Aorta (tissue), 5 donors: ENCODE measurements at regions not wholly inside any gene's neighbourhood (a gene's known extent, or its start where the extent isn't known, plus 50 kb on each side); places are given as distances from the start of the nearest gene placed in this dataset.
"Not testable (repeated sequence)": the region's sequence is repeated elsewhere in the genome, so short reads cannot be mapped to it uniquely, and the experiment has no call there.

Experiments used
- ATAC-seq: fragments of 200-7000 bp; cut with Tn5 transposase; one replicate; pipeline ENCODE4 v1.9.1; 2022; ENCODE audit warnings: moderate library complexity; ENCODE audit not compliant: low FRiP score
- DNase-seq, 2 donors: peaks; one replicate each; pipeline ENCODE4 v3.0.0-alpha.2; 2020
- H3K27ac ChIP-seq, 2 donors: one replicate each; pipeline ENCODE4 v1.5.1; 2013; ENCODE audit warnings: low read length in 2 of 2, mild to moderate bottlenecking in 2 of 2, moderate library complexity in 2 of 2, control low read depth in 1 of 2, inconsistent platforms in 1 of 2, low read depth in 1 of 2
- H3K27me3 ChIP-seq, 2 donors: one replicate each; pipeline ENCODE4 v1.6.1; 2013; ENCODE audit warnings: control low read depth in 1 of 2, low read length in 1 of 2, mild to moderate bottlenecking in 1 of 2, moderate library complexity in 1 of 2; ENCODE audit not compliant: insufficient read depth in 2 of 2, control insufficient read depth in 1 of 2
- H3K36me3 ChIP-seq, 2 donors: one replicate each; pipeline ENCODE4 v1.6.1; 2013; ENCODE audit warnings: control low read depth in 1 of 2, low read length in 1 of 2, mild to moderate bottlenecking in 1 of 2; ENCODE audit not compliant: insufficient read depth in 2 of 2, control insufficient read depth in 1 of 2
- H3K4me1 ChIP-seq, 2 donors: one replicate each; pipeline ENCODE4 v1.6.1; 2013; ENCODE audit warnings: low read length in 2 of 2, control low read depth in 1 of 2, mild to moderate bottlenecking in 1 of 2, moderate library complexity in 1 of 2; ENCODE audit not compliant: insufficient read depth in 2 of 2, control insufficient read depth in 1 of 2
- H3K4me3 ChIP-seq, 2 donors: one replicate each; pipeline ENCODE4 v1.5.1; 2013; ENCODE audit warnings: low read length in 2 of 2, control low read depth in 1 of 2, mild to moderate bottlenecking in 1 of 2
- H3K9me3 ChIP-seq: one replicate; pipeline ENCODE4 v1.6.1; 2013; ENCODE audit warnings: mild to moderate bottlenecking, low read length; ENCODE audit not compliant: control insufficient read depth
- WGBS, 2 donors: extraction: QIAGEN DNeasy Blood & Tissue Kit; methylation state at CpG; one replicate each; pipeline ENCODE4 v1.1.7; 2013; 5-methylcytosine and 5-hydroxymethylcytosine counted together
- intact Hi-C, 2 donors: fragments of 100-400 bp; cut with DNase I; formaldehyde crosslinking; loops; one replicate each; pipeline versions ENCODE4 v1.14.2 to v1.15.0; 2022
- donor health status: healthy with polysubstance abuse.
- donor health status: Bipolar disorder and iron deficiency.
- donor health status: DM: no; HTN: no; CAD: no.
- donor health status: DM: no; HTN: no; CAD: no.
- donor health status: DM: yes; HTN: yes; CAD: no.

- H3K4me1 ChIP-seq, H3K27me3 ChIP-seq, H3K9me3 ChIP-seq, intact Hi-C loops, H3K36me3 ChIP-seq, ATAC-seq, H3K4me3 ChIP-seq, DNase-seq, H3K27ac ChIP-seq: not testable (repeated sequence)
- WGBS, 2 donors, result 92 to 93% methylated on average over 6 of the region's 6 CpGs
Observed at GRCh38 chr12:127048525-127048924, 1218.4 kb upstream of the TMEM132C start.

GRCh38 chr12:127051139-127051538 lies 1215.8 kb upstream of the TMEM132C start:
- Histone ChIP-seq H3K27ac (no peak overlapping the region), H3K4me1 (peaks cover 0 to 1% of the 10 kb centered on the region in 2 donors), H3K4me3 (no peak overlapping the region), H3K9me3 (peaks cover 2% of the 10 kb centered on the region), H3K27me3 (no peaks in the 10 kb centered on the region), H3K36me3 (no peaks in the 10 kb centered on the region)
- 77 to 86% methylated on average over 3 of the region's 3 CpGs for WGBS, 2 donors
- no peak for DNase-seq
- intact Hi-C loops, result no loop called here
- no peak for ATAC-seq

GRCh38 chr12:127052511-127053232 lies 1214.3 kb upstream of the TMEM132C start:
- no peak overlapping the region for H3K4me3 ChIP-seq
- DNase-seq (no peak), ATAC-seq (no peak)
- no peak overlapping the region for H3K27ac ChIP-seq
- H3K4me1 ChIP-seq, result no peaks in the 10 kb centered on the region
- no peaks in the 10 kb centered on the region for H3K36me3 ChIP-seq
- intact Hi-C loops, result no loop called here
- 89 to 90% methylated on average over 7 of the region's 7 CpGs for WGBS, 2 donors
- H3K9me3 ChIP-seq, result peaks cover 2% of the 10 kb centered on the region
- no peaks in the 10 kb centered on the region for H3K27me3 ChIP-seq

- Histone ChIP-seq H3K36me3 (no peaks in the 10 kb centered on the region), H3K4me3 (no peak overlapping the region), H3K27ac (no peak overlapping the region), H3K4me1 (no peaks in the 10 kb centered on the region), H3K27me3 (no peaks in the 10 kb centered on the region), H3K9me3 (peaks cover 2% of the 10 kb centered on the region)
- no peak for DNase-seq
- intact Hi-C loops, result no loop called here
- no peak for ATAC-seq
- 36 to 38% methylated on average over 6 of the region's 6 CpGs for WGBS, 2 donors
Observed at GRCh38 chr12:127054531-127054930, 1212.4 kb upstream of the TMEM132C start.

- 90% methylated on average over 28 of the region's 28 CpGs for WGBS, 2 donors
- Histone ChIP-seq H3K27me3 (no peaks in the 10 kb centered on the region), H3K9me3 (no peaks in the 10 kb centered on the region), H3K4me1 (no peaks in the 10 kb centered on the region), H3K27ac (no peak overlapping the region), H3K36me3 (no peaks in the 10 kb centered on the region), H3K4me3 (no peak overlapping the region)
- intact Hi-C loops, result no loop called here
- ATAC-seq, result no peak
- no peak for DNase-seq
Observed at GRCh38 chr12:127060310-127060847, 1206.6 kb upstream of the TMEM132C start.

- no peaks in the 10 kb centered on the region for H3K4me1 ChIP-seq
- ATAC-seq, result no peak
- DNase-seq, result no peak
- no peaks in the 10 kb centered on the region for H3K27me3 ChIP-seq
- H3K36me3 ChIP-seq, result no peaks in the 10 kb centered on the region
- intact Hi-C loops, result no loop called here
- no peak overlapping the region for H3K4me3 ChIP-seq
- 96% methylated on average over 14 of the region's 14 CpGs for WGBS, 2 donors
- no peak overlapping the region for H3K27ac ChIP-seq
- H3K9me3 ChIP-seq, result no peaks in the 10 kb centered on the region
Observed at GRCh38 chr12:127060933-127061332, 1206.0 kb upstream of the TMEM132C start.

GRCh38 chr12:127063339-127064072 lies 1203.5 kb upstream of the TMEM132C start:
- H3K27ac ChIP-seq, result no peak overlapping the region
- H3K4me3 ChIP-seq, result no peak overlapping the region
- H3K4me1 ChIP-seq, result no peaks in the 10 kb centered on the region
- no peaks in the 10 kb centered on the region for H3K27me3 ChIP-seq
- ATAC-seq (no peak), DNase-seq (no peak)
- WGBS, 2 donors, result 63 to 76% methylated on average over 18 of the region's 18 CpGs
- H3K9me3 ChIP-seq, result no peaks in the 10 kb centered on the region
- intact Hi-C loops, result no loop called here
- no peaks in the 10 kb centered on the region for H3K36me3 ChIP-seq

GRCh38 chr12:127064207-127064606 lies 1202.8 kb upstream of the TMEM132C start:
- no peak for ATAC-seq
- intact Hi-C loops, result no loop called here
- Histone ChIP-seq H3K27me3 (no peaks in the 10 kb centered on the region), H3K9me3 (no peaks in the 10 kb centered on the region), H3K4me1 (no peaks in the 10 kb centered on the region), H3K4me3 (no peak overlapping the region), H3K36me3 (no peaks in the 10 kb centered on the region), H3K27ac (no peak overlapping the region)
- 89% methylated on average over 5 of the region's 5 CpGs for WGBS, 2 donors
- DNase-seq, result no peak

- H3K27ac ChIP-seq, result no peak overlapping the region
- H3K27me3 ChIP-seq, result no peaks in the 10 kb centered on the region
- intact Hi-C loops, result no loop called here
- WGBS, 2 donors, result 38 to 57% methylated on average over 1 of the region's 1 CpG
- no peaks in the 10 kb centered on the region for H3K4me1 ChIP-seq
- ATAC-seq, result no peak
- no peak for DNase-seq
- H3K9me3 ChIP-seq, result no peaks in the 10 kb centered on the region
- H3K4me3 ChIP-seq, result no peak overlapping the region
- no peaks in the 10 kb centered on the region for H3K36me3 ChIP-seq
Observed at GRCh38 chr12:127065595-127065994, 1201.4 kb upstream of the TMEM132C start.
